ENCODE measurements at regions not wholly inside any gene's neighbourhood (a gene's known extent, or its start where the extent isn't known, plus 50 kb on each side); places are given as distances from the start of the nearest gene placed in this dataset.

DNA sequence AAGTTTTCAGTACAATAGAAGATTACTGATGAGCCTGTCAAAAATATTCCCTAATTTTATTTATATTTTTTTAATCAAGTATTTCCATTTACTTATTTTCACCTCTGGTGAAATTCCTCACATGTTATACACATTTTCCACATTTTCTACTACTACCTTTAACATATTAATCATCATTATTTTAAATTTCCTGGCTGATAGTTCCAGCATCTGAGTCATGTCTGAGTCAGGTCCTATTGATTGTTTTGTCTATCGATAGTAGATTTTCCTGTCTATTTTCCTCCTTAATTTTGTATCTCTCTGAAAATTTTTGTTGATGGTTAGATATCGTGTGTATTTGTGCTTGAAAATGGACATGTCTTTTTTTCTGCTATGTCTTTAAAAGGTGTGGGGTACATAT lies 211.8 kb upstream of the DSEL start:
- DNase-seq (ENCODE audit: insufficient read length, low spot score) (no peak), FAIRE-seq (no peak)
- TF ChIP-seq, protein P1, sequence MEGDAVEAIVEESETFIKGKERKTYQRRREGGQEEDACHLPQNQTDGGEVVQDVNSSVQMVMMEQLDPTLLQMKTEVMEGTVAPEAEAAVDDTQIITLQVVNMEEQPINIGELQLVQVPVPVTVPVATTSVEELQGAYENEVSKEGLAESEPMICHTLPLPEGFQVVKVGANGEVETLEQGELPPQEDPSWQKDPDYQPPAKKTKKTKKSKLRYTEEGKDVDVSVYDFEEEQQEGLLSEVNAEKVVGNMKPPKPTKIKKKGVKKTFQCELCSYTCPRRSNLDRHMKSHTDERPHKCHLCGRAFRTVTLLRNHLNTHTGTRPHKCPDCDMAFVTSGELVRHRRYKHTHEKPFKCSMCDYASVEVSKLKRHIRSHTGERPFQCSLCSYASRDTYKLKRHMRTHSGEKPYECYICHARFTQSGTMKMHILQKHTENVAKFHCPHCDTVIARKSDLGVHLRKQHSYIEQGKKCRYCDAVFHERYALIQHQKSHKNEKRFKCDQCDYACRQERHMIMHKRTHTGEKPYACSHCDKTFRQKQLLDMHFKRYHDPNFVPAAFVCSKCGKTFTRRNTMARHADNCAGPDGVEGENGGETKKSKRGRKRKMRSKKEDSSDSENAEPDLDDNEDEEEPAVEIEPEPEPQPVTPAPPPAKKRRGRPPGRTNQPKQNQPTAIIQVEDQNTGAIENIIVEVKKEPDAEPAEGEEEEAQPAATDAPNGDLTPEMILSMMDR (IDR thresholded peaks at IDR 0.05; ENCODE audit: insufficient read depth, missing control alignments), result no peak

GRCh38 chr18:67726882-67727281 lies 210.4 kb upstream of the DSEL start:
- FAIRE-seq (peak; percentile 98), DNase-seq (ENCODE audit: insufficient read length, low spot score) (no peak)
- TF ChIP-seq, protein P1 (IDR thresholded peaks at IDR 0.05; ENCODE audit: insufficient read depth, missing control alignments), result no peak

- TF ChIP-seq, protein P1 (IDR thresholded peaks at IDR 0.05; ENCODE audit: insufficient read depth, missing control alignments), result no peak
- DNase-seq (ENCODE audit: insufficient read length, low spot score) (no peak), FAIRE-seq (no peak)
Observed at GRCh38 chr18:67717800-67718199, 201.3 kb upstream of the DSEL start.

GRCh38 chr18:67715567-67715966 lies 199.0 kb upstream of the DSEL start:
- DNase-seq (ENCODE audit: insufficient read length, low spot score) (no peak), FAIRE-seq (no peak)
- TF ChIP-seq, protein P1 (IDR thresholded peaks at IDR 0.05; ENCODE audit: insufficient read depth, missing control alignments), result no peak

- FAIRE-seq, result no peak
- DNase-seq (ENCODE audit: insufficient read length, low spot score), result no peak
- TF ChIP-seq, protein P1 (IDR thresholded peaks at IDR 0.05; ENCODE audit: insufficient read depth, missing control alignments), result no peak
Observed at GRCh38 chr18:67710639-67711038, 194.1 kb upstream of the DSEL start.

DNA sequence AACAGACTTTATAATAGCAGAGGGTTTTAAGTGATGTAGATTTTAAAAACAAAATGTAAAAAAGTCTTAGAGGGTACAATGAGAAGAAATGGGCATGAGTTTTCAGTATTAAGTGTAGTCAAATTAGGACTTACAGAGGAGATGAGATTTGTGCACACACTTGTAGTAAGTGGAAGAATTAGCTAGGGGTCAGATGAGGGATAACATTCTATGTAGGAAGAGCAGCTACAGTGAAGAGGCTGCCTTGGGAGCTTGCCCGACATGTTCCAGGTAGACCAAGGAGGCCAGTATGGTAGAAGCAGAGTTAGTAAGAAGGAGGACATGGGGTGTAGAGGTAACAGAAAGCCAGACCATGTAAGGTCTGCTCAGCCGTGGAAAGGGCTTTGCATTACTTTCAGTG lies 189.2 kb upstream of the DSEL start:
- no peak for DNase-seq (ENCODE audit: insufficient read length, low spot score)
- FAIRE-seq, result peak; percentile 99
- TF ChIP-seq, protein P1 (IDR thresholded peaks at IDR 0.05; ENCODE audit: insufficient read depth, missing control alignments), result no peak

- FAIRE-seq, result peak; percentile 98
- TF ChIP-seq, protein P1 (IDR thresholded peaks at IDR 0.05; ENCODE audit: insufficient read depth, missing control alignments), result no peak
- DNase-seq (ENCODE audit: insufficient read length, low spot score), result no peak
Observed at GRCh38 chr18:67695684-67696083, 179.2 kb upstream of the DSEL start.

Measured in D721Med (cell line).